ENCODE measurements at regions not wholly inside any gene's neighbourhood (a gene's known extent, or its start where the extent isn't known, plus 50 kb on each side); places are given as distances from the start of the nearest gene placed in this dataset.

DNA sequence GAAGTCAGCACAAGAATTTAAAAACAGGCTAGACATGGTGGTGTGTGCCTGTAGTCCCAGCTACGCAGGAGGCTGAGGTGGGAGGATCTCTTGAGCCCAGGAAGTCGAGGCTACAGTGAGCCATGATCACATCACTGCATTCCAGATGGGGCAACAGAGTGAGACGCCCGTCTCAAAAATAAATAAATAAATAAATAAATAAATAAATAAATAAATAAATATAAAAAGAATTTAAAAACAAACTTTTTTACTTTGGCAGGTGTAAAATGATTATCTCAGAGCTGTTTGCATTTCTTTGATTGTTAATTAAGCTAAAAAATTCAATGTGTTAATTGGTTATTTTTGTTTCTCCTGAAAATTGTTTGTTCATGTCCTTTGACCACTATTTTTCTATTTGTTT is 97.5 kb upstream of the RPS6KA3 start:
- DNase-seq, result no peak

DNA sequence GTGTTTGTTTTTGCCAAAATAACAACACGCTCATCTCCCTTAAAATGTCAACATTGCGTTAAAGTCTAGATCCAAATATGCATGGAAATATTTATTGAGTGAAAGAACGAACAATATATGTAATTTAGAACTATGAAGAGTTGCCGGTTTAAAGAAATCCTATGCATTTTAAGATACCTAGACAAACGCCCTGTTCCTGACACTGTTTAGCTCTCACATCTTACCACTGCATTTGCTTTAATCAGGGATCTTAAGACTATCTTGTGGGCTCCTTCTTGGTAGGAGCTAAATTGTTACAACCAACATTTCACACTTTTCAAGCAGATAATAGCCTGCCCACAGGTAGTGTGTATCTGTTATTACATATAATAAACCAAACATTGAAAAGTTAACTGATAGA is 96.6 kb upstream of the RPS6KA3 start:
- DNase-seq, result no peak

DNA sequence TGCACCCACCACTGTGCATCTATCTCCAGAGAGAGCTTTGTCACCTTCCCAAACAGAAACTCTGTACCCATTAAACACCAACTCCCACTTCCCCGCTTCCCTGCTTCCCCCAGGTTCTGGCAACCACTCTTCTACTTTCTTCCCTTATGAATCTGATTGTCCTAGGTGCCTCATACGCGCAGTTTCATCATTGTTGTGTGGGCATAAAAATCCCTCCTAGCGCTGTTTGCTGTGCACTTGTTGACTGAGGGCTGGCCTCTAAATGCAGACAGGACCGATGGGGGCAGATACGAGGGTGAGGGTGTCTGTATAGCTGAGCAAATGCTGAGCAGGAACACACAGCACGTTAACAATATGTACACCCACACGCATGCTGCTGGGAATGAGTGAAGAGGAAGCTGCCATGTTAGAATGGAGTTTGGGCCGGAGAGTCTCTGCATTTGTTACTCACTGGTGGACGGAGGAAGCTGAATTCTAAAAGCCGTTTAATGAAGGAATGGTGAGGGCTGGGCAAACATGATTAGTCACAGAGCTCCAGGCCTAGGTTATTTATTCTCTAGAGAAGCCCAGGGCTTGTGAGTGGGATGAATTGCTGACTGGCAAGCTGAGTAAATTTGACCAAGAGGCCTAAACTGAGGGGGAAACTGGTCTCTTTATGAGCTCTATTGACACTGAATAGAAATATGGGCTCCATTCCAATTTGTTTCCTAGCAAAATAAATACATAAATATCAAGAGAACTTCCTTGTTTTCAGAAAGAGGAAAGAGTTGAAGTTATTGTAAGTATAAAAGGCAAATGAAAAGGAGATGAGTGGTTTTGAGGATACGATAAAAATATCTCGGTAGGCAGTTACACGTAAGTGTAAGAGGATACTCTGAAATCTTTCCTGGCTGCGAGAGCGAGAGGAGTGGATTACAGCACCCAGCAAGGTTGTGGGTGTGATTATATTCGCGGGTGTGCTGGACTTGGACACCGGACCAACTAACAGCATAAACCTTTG is 95.9 kb upstream of the RPS6KA3 start:
- DNase-seq, result no peak

DNA sequence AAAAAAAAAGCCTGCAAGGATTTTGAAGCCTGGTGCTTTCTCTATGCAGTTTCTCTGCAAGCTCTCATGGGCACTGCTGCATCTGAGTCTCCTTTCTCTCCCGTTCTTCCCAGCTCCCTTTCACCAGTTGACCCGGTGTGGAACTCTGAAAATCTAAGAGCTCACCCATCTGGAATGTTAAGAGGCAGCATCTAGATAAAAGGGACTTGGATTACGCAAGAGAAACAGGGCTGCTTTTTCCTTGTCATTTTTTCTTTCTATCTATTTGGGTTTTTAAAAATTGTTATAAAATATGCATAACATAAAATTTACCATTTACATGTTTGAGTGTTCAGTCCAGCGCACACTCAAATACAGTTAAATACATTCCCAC is 95.2 kb upstream of the RPS6KA3 start:
- DNase-seq, result no peak

DNA sequence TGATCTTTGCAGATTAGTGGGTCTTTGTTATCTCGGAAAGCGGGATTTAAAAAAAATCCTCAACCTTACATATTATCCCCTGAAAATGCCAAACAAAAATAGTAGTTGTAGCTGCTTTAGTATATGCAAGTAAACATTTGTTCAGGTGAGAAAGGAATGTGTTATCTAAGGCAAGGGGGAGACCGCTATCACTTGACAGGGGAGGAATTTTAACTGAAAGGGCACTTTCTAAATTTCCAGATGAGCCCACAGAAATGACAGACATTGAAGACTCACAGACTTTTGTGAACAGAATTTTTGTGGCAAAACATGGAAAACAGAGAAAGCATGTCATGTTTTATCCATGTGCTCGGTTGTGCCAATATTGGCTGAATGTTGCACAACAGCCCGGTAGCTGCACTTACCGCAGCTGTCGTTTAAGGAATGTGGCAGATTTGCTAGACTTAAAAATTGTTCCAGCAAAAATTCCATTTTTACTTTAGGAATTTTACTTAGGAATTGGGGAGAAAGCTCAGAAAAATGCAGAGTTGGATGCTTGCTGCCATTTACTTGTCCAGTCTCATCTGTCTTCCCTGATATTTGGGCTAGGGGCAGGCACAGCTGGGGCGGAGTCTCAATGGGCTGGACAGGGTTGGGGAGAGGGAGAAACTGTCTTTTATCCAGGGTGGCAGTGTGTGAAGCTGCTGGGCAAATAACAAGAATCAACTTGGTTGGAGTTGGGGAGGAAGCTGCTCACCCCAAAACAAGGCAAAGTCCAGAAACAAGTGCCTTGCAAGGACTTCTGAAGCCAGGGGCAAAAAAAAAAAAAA is 94.6 kb upstream of the RPS6KA3 start:
- no peak for DNase-seq

DNA sequence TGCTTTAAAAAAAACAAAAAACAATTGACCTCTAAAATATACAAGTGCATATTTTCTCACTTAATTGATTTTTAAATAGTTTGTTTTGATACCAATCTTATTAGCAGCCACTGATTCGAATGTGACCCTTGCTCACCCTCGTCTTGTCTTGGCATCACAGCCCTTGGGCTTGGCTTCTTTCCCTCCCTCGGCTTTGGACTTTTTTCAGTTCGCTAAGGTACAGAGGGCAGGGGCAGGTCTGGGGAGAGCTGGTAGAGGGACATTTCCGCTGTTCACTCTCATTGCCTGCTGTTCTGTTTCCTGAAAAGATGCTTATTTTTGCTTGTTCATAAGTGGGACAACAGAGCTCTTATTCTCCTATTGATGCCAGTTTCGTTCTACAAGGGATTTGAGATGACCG is 88.5 kb upstream of the RPS6KA3 start:
- DNase-seq, result no peak

DNA sequence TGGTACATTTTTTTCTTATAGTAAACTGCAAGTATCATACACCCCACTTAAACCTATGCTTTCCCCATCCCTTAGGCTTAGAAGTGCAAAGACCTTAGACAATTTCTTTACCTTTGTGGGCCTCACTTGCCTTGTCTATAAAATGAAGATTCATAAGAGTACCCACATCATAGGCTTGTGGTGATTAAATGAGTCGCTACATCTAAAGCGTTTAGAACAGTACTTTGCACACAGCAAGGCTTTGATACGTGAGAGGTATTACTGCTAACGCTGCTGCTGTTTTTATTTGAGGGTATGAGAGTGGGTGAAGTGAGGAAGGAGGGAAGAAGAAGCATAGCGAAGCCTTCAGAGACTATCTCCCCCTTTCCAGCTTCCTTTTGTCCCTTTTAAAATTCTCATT is 87.8 kb upstream of the RPS6KA3 start:
- DNase-seq, result peak; percentile 22

DNA sequence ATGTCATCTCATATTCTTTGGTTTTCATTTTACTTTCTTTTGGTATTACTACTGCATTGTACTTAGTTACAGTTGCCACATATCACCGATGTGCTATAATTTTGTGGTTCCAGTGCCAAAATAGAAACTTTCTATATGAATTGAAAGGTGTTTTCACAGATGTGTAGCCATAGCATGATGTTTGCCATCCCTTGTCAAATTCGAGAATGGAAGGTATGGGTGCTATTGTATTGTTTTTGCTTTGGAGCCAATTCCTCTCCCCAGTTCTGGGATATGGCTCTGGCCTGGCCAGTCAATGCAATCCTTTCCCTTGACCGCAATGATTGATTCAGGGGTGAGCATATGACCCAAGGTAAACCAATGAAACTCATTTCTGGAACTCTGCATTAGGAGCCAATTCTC is 86.2 kb upstream of the RPS6KA3 start:
- DNase-seq, result no peak

DNA sequence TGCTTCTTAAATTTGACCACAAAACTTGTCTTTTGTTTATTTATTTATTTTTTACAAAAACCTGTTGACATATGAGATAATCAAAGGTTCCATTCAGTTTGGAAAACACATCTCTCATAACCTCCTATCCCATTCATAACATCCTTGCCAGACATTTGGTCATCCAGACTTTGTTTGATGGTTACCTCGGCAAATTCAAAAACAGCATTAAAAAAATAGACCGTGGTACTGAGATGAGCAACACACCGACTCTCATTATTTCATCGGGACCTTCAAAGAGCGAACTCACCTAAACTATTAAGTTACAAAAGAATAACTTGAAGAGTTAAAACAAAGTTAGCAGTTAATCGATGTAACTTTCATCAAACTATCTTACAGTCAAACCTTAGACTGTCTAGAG is 85.8 kb upstream of the RPS6KA3 start:
- DNase-seq, result no peak

DNA sequence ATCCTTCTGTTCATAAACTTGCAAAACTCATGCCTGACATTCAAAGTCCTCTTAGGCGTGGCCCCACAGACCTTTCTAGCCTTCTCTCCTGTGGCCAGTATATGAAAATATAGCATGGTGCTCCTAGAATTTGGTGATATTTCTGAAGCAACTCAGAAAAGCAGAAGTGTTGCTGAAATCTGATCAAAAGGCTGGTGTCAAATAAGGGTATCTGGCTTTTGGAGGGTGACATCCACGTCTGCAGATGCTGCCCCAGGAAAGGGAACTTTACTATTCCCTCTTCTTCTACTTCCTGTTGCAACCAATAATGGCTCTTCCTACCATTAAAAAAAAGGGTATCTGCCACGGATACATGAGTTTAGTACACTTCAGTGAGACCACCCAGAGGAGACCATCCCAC is 83.9 kb upstream of the RPS6KA3 start:
- DNase-seq, result no peak

DNA sequence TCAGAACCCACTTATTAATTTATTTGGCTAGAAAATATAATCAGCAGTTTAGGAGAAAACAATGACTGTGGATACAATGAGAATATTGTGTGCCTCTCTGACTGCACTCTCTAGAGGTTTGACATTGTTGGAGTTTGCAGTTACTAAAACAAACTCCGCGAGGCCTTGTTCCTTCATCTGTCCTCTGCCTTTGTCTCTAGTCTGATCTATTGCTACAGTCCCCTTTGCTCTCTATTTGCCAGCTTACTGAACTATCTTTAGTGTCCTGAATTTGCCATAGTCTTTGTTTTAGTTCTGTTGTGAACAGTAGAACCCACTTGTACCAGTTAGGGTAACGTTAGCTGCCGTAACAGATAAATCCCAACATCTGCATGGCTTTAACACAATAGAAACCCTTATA is 81.4 kb upstream of the RPS6KA3 start:
- no peak for DNase-seq

DNA sequence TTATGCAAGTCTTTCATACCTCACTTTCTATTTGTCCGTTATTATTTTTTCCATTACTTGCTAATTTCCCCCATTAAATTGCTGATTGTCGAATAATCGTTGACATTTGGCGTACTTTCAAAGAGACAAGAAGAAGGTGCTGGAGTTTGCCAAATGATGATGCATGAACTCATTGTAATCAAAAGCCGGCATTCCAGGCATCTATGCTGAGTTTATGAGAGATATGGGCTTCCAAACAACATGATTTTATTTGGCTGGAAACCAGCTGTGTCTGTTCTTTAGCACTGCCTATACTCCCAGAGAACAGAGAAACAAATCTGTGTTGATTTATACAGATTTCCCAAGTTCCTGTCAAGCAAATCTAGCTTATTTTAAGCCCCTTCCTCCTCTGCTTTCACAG is 80.8 kb upstream of the RPS6KA3 start:
- DNase-seq, result no peak

DNA sequence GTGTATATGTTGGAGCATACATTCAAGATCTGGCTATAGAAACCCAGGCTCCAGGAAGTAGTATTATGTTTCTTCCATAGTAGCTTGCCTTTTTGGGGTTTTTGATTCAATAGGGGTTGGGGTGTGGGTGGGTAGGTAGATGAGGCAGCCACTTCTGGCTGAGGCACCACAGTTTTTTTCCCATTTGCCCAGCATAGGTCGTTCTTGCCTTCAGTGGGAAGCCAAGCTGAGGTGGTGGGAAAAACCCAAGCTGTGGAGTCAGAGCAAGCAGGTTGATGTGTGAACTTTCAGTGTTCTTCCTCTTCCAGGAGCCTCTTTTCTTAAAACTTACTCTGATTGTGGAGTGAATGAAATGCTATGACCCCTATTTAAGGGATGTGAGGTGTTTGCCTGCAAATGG is 67.0 kb upstream of the RPS6KA3 start:
- no peak for DNase-seq

DNA sequence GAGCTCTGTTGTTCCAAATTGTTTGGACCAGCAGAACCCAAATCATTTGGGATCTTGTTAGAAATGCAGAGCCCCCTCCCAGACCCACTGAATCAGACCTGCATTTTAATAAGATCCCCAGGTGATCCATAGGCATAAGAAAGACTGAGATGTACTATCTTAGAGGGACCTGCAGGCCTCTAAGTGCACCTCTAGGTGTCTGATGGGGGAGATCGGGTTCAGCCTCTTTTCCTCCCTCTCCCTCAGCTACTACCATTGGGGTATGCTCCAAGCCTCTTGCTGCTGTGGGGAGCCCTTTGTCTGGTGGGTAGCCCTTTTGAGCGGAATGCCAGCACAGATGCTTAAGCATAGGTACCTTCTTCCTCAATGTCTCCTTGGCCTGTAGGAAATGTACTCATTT is 63.8 kb upstream of the RPS6KA3 start:
- DNase-seq, result no peak

DNA sequence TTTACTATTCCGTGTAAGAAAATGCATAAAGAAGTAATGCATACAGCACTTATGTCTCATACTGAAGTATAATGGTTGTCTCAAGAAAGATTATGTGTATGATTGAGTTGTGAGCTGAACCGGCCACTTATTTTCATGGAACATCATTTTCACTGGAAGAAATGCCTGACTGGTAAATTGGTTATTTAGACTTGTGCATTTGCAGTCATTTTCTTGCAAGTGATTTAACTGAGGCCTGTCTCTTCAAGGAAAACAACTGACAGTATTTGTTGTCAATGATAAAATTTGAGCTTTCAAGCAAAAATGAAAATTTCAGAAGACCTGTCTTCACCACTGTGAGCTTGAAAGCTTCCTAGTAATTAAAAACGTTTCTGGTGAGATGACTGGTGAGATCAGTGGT is 62.7 kb upstream of the RPS6KA3 start:
- DNase-seq, result no peak

DNA sequence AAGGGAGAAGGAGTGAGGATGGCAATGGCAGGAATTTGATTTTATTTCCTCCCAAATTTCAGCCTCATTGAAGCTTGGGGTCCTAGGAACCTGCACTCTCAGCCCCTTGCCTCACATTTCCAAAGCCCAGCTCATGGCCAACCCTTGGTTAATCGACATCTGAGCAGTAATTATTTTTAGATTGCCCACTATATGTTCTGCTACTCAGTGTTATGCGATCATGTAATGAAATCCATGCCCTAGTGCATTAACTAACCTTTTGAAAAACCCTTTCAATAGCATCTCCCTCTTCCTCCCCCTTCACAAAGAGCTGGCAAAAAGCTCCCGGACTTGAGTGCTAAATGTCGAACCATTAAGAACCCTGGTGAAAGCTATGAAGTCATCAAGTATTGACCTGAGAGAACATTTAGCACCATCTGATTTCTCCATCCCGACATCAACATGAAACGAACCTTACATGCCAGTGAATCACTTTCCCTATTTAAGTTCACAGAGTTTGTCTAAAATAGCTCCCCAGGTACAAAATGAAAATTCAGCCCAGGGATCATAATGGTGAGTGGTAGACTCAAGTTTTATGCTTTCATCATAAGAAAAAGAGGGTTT is 59.2 kb upstream of the RPS6KA3 start:
- no peak for DNase-seq

DNA sequence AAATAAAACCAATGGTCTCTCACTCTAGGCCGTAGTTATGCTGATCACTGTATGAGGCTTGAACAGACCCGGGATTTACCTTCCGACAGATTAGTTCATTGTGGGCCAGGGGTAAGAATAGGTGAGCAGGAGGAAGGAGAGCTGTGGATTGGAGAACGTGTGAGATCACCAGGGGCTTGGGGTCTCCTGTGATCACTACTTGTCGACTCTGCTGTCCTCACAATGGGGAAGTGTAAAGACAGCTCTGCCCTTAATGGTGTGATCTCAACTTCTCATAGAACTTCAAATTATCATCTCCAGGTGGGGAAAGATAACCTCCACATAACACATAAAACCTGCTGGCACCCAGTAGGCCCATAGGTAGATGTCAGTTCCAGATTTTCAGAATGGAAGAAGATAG is 56.2 kb upstream of the RPS6KA3 start:
- DNase-seq, result no peak

DNA sequence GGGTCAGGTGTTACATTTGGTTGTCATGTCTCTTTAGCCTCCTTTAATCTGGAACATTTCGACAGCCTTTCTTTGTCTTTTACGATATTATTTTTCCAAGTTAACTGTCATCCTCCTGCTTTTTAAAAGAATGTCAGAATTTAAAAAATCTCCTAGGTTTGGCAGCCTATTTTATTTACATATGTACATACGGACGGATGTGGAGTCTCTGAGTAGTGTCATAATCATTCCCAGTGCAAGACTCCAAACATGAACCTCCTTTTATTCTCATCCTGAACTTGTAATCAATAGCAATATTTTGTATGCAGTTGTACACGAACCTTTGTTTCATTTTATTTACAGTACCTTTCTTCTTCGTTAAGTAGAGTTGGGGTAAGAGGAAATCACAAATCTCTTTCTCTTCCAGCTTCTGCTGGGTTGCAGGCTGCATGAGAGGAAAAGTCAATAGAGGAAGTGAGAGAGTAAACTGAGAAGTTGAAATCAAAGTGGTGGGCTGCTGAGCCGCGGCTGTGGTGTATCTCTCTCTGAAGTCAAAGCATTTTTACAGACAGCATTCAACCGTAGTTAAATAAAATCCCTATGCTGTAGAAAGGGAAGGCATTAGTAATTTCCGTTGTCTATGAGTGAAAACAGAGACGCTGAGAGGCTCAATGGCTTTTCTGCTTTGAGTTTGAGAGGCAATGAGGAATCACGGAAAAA is 53.9 kb upstream of the RPS6KA3 start:
- peak; percentile 11 for DNase-seq

DNA sequence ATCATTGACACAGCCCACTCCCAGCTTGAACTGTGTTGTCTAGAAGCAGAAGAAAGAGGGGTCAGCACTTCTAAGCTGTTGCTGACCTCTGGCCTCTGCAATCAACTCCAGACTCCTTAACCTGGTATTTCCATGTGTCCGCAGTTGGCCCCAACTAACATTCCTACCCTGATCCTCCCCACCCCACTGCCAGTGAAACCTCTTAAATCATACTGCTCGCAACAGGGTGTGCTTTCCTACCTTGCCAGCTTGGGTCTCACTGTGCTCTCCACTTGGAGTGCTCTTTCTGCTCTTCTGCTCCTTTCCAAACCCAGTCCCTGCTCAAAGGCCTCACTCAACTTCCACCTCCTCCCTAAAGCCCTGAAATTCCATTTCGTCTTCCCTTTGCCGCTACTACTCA is 52.3 kb upstream of the RPS6KA3 start:
- no peak for DNase-seq

DNA sequence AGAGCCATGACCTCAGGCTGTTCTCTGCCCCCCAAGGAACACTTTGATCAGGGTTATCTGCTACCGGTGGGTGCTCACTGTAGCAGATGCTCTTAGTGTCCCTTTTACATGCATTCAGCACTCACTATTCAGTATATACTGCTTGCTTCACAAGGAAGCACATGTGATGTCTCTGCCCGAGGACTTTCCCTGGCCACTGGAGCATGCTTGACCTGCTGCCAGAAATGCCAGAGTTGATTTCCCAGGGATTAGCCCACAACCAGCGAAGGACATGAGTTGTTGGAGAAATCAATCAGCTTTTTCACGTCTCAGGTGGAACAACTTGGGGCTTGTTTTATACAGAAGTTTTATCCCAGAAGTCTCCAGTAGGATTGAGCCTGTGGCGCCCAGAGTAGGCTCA is 51.2 kb upstream of the RPS6KA3 start:
- no peak for DNase-seq
